Loucy (cell line): ENCODE measurements at regions not wholly inside any gene's neighbourhood (a gene's known extent, or its start where the extent isn't known, plus 50 kb on each side); places are given as distances from the start of the nearest gene placed in this dataset.

ENCODE experiments used
- EZH2phosphoT487 ChIP-seq: fragments of 200-600 bp; IDR thresholded peaks from 2 replicates; pipeline ENCODE4 v1.6.1; 2018; ENCODE audit warnings: antibody characterized with exemption, mild to moderate bottlenecking, moderate library complexity, borderline replicate concordance
- TF ChIP-seq, protein P1 (sequence below): fragments of 200-600 bp; sonication (generic); conservative IDR thresholded peaks from 2 replicates; pipeline ENCODE4 v1.5.1; 2014; ENCODE audit warnings: mild to moderate bottlenecking, antibody characterized with exemption, low read length

DNA sequence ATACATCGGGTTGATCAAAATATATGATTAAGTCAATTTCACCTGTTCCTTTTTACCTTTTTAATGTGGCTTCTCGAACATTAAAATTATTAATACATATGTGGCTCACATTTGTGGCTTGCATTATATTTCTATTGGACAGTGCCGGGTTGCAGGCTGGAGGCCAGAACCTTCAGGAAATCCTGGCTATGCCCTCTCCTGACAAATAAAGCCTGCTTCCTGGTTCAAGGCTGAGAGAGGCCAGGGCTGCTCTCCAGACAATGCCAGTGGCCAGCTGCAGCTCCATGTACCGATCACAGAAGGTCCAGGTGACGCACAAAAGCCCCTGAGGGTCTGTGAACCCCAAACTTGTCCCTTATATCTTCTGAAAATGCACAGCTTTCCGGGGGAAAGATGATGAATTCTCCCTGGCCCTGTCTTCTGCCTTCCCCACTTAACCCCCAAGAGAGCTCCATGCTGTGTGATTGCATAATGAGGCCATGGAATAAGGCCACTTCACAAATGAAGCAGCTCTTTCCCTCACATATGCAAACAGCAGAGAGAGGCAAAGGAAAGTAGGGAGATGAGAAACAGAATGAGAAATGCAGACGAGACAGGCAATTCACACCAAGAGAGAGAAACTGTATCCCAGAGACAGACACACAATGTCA is 241.2 kb downstream of the BCOR start:
- TF ChIP-seq, protein P1, sequence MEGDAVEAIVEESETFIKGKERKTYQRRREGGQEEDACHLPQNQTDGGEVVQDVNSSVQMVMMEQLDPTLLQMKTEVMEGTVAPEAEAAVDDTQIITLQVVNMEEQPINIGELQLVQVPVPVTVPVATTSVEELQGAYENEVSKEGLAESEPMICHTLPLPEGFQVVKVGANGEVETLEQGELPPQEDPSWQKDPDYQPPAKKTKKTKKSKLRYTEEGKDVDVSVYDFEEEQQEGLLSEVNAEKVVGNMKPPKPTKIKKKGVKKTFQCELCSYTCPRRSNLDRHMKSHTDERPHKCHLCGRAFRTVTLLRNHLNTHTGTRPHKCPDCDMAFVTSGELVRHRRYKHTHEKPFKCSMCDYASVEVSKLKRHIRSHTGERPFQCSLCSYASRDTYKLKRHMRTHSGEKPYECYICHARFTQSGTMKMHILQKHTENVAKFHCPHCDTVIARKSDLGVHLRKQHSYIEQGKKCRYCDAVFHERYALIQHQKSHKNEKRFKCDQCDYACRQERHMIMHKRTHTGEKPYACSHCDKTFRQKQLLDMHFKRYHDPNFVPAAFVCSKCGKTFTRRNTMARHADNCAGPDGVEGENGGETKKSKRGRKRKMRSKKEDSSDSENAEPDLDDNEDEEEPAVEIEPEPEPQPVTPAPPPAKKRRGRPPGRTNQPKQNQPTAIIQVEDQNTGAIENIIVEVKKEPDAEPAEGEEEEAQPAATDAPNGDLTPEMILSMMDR: no peak
- TF ChIP-seq EZH2phosphoT487: no peak
